ENCODE measurements at regions not wholly inside any gene's neighbourhood (a gene's known extent, or its start where the extent isn't known, plus 50 kb on each side); places are given as distances from the start of the nearest gene placed in this dataset.

DNA sequence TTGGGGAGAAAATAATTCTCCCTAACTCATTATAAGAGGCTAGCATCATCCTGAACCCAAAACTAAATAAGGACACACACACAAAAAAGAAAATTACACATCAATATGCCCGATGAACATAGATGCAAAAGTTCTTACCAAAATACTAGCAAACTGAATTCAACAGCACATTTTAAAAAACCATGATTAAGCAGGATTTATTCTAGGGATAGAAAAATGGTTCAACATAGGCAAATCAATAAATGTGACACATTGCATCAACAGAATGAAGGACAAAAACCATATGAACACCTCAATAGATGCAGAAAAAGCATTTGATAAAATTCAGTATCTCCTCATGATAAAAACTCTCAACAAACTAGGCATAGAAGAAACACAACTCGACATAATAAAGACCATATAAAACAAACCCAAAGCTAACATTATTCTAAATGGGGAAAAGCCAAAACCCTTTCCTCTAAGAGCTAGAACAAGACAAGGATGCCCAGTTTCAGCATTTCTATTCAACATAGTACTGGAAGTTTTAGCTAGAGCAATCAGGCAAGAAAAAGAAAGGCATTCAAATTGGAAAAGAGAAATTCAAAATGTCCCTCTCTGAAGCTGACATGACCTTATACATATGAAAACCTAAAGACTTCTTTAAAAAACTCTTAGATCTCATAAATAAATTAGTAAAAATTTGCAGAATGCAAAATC, 200.9 kb downstream of the NKX6-1 start:
- Mint-ChIP-seq H3K4me3 (no peak overlapping the region), H3K4me1 (no peaks in the 10 kb centered on the region), H3K9me3 (peaks cover 10 to 12% of the 10 kb centered on the region in 2 donors), H3K27ac (no peak overlapping the region), H3K27me3 (ENCODE audit: low read depth in 2 of 2) (no peaks in the 10 kb centered on the region), H3K36me3 (no peaks in the 10 kb centered on the region)
- Histone ChIP-seq H3K4me1 (ENCODE audit: control insufficient read depth, insufficient read depth, low read length) (no peaks in the 10 kb centered on the region), H3K27ac (ENCODE audit: low read length) (no peak overlapping the region), H3K36me3 (ENCODE audit: control insufficient read depth, insufficient read depth, low read length) (no peaks in the 10 kb centered on the region), H3K9me3 (ENCODE audit: control insufficient read depth, insufficient read depth, low read length) (no peaks in the 10 kb centered on the region), H3K4me3 (ENCODE audit: low read length) (no peak overlapping the region), H3K27me3 (ENCODE audit: control insufficient read depth, insufficient read depth, low read length) (no peaks in the 10 kb centered on the region)
- ATAC-seq (no peak), DNase-seq (no peak)
- intact Hi-C loops (cut with micrococcal nuclease) = no loop called here
- WGBS (ENCODE audit: insufficient coverage) = 80% methylated on average over 2 of the region's 2 CpGs
- TF ChIP-seq, protein P1, sequence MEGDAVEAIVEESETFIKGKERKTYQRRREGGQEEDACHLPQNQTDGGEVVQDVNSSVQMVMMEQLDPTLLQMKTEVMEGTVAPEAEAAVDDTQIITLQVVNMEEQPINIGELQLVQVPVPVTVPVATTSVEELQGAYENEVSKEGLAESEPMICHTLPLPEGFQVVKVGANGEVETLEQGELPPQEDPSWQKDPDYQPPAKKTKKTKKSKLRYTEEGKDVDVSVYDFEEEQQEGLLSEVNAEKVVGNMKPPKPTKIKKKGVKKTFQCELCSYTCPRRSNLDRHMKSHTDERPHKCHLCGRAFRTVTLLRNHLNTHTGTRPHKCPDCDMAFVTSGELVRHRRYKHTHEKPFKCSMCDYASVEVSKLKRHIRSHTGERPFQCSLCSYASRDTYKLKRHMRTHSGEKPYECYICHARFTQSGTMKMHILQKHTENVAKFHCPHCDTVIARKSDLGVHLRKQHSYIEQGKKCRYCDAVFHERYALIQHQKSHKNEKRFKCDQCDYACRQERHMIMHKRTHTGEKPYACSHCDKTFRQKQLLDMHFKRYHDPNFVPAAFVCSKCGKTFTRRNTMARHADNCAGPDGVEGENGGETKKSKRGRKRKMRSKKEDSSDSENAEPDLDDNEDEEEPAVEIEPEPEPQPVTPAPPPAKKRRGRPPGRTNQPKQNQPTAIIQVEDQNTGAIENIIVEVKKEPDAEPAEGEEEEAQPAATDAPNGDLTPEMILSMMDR (IDR thresholded peaks at IDR 0.05) = no peak

DNA sequence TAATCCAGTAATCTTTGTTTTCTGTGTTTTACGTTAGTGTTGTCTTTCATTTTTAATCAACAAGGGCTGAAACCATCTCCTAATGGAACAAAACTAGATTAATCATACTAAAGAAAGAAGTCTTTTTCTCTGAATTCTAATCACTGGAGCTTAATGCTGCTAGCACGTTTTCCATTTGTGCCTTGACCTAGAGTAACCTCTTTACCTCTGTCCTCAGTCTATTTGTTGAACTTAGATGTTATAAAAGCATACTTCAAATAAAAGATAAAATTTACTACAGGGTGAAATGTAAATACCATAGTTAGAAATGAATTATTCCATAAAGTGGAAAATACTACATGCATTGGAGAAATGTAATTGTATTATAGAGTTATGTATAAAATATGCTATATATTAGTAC, 207.1 kb downstream of the NKX6-1 start:
- H3K27ac ChIP-seq (ENCODE audit: low read length) = no peak overlapping the region
- no peaks in the 10 kb centered on the region for H3K27me3 ChIP-seq (ENCODE audit: control insufficient read depth, insufficient read depth, low read length)
- intact Hi-C loops (cut with micrococcal nuclease) = no loop called here
- H3K4me1 ChIP-seq (ENCODE audit: control insufficient read depth, insufficient read depth, low read length) = no peaks in the 10 kb centered on the region
- H3K36me3 Mint-ChIP-seq = no peaks in the 10 kb centered on the region
- no peak overlapping the region for H3K4me3 ChIP-seq (ENCODE audit: low read length)
- H3K9me3 ChIP-seq (ENCODE audit: control insufficient read depth, insufficient read depth, low read length) = no peaks in the 10 kb centered on the region
- DNase-seq (no peak), ATAC-seq (no peak)
- H3K27ac Mint-ChIP-seq = no peak overlapping the region
- peaks cover 16 to 17% of the 10 kb centered on the region in 2 donors for H3K9me3 Mint-ChIP-seq
- H3K27me3 Mint-ChIP-seq (ENCODE audit: low read depth in 2 of 2) = no peaks in the 10 kb centered on the region
- H3K4me3 Mint-ChIP-seq = no peak overlapping the region
- H3K36me3 ChIP-seq (ENCODE audit: control insufficient read depth, insufficient read depth, low read length) = no peaks in the 10 kb centered on the region
- no CpG with 5 or more reads among the region's 2 CpGs for WGBS (ENCODE audit: insufficient coverage)
- TF ChIP-seq, protein P1 (IDR thresholded peaks at IDR 0.05) = no peak
- H3K4me1 Mint-ChIP-seq = no peaks in the 10 kb centered on the region

DNA sequence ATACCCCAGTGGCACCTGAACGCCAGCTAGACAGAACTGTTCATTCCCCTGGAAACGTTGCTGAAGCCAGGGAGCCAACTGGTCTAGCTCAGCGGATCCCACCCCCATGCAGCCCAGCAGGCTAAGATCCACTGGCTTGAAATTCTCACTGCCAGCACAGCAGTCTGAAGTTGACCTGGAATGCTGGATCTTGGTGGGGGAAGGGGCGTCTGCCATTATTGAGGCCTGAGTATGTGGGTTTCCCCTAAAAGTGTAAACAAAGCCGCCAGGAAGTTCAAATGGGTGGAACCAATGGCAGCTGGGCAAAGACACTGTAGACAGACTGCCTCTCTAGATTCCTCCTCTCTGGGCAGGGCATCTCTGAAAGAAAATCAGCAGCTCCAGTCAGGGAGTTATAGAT, 213.0 kb downstream of the NKX6-1 start:
- no peaks in the 10 kb centered on the region for H3K4me1 ChIP-seq (ENCODE audit: control insufficient read depth, insufficient read depth, low read length)
- no peaks in the 10 kb centered on the region for H3K36me3 Mint-ChIP-seq
- H3K27ac Mint-ChIP-seq = no peak overlapping the region
- no peaks in the 10 kb centered on the region for H3K27me3 Mint-ChIP-seq (ENCODE audit: low read depth in 2 of 2)
- H3K4me3 Mint-ChIP-seq = no peak overlapping the region
- H3K4me1 Mint-ChIP-seq = no peaks in the 10 kb centered on the region
- no peaks in the 10 kb centered on the region for H3K27me3 ChIP-seq (ENCODE audit: control insufficient read depth, insufficient read depth, low read length)
- peaks cover 14 to 15% of the 10 kb centered on the region in 2 donors for H3K9me3 Mint-ChIP-seq
- TF ChIP-seq, protein P1 (IDR thresholded peaks at IDR 0.05) = no peak
- H3K36me3 ChIP-seq (ENCODE audit: control insufficient read depth, insufficient read depth, low read length) = no peaks in the 10 kb centered on the region
- 68% methylated on average over 5 of the region's 5 CpGs for WGBS (ENCODE audit: insufficient coverage)
- DNase-seq = no peak
- H3K9me3 ChIP-seq (ENCODE audit: control insufficient read depth, insufficient read depth, low read length) = no peaks in the 10 kb centered on the region
- no peak overlapping the region for H3K4me3 ChIP-seq (ENCODE audit: low read length)
- intact Hi-C loops (cut with micrococcal nuclease) = no loop called here
- ATAC-seq = no peak
- no peak overlapping the region for H3K27ac ChIP-seq (ENCODE audit: low read length)

DNA sequence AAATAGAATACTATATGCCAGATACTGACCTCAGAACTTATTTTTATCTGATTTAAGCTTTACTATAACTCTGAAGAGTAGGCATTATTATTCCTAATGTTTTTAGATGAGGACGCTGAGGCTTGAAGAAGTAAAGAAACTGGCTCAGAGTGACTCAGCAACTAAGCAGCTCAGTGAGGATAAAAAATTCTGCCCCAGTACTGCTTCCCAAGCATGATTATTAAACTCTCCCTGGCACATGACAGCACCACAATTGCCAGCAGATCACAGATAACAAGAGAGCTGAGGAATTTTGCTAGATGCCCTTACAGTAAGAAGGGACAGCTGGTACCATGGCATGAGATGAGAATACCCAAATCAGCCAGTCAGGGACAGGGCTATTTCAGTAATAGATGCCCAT, 219.4 kb downstream of the NKX6-1 start:
- H3K27me3 ChIP-seq (ENCODE audit: control insufficient read depth, insufficient read depth, low read length) = no peaks in the 10 kb centered on the region
- H3K4me3 ChIP-seq (ENCODE audit: low read length) = no peak overlapping the region
- Mint-ChIP-seq H3K4me3 (no peak overlapping the region), H3K9me3 (peaks cover 7 to 8% of the 10 kb centered on the region in 2 donors), H3K4me1 (no peaks in the 10 kb centered on the region), H3K36me3 (no peaks in the 10 kb centered on the region), H3K27ac (no peak overlapping the region), H3K27me3 (ENCODE audit: low read depth in 2 of 2) (no peaks in the 10 kb centered on the region)
- H3K27ac ChIP-seq (ENCODE audit: low read length) = no peak overlapping the region
- ATAC-seq (no peak), DNase-seq (no peak)
- no peaks in the 10 kb centered on the region for H3K4me1 ChIP-seq (ENCODE audit: control insufficient read depth, insufficient read depth, low read length)
- intact Hi-C loops (cut with micrococcal nuclease) = no loop called here
- no peaks in the 10 kb centered on the region for H3K9me3 ChIP-seq (ENCODE audit: control insufficient read depth, insufficient read depth, low read length)
- TF ChIP-seq, protein P1 (IDR thresholded peaks at IDR 0.05) = no peak
- WGBS (ENCODE audit: insufficient coverage) = 56% methylated on average over 1 of the region's 1 CpG
- H3K36me3 ChIP-seq (ENCODE audit: control insufficient read depth, insufficient read depth, low read length) = no peaks in the 10 kb centered on the region
